ENCODE measurements at regions not wholly inside any gene's neighbourhood (a gene's known extent, or its start where the extent isn't known, plus 50 kb on each side); places are given as distances from the start of the nearest gene placed in this dataset.

DNA sequence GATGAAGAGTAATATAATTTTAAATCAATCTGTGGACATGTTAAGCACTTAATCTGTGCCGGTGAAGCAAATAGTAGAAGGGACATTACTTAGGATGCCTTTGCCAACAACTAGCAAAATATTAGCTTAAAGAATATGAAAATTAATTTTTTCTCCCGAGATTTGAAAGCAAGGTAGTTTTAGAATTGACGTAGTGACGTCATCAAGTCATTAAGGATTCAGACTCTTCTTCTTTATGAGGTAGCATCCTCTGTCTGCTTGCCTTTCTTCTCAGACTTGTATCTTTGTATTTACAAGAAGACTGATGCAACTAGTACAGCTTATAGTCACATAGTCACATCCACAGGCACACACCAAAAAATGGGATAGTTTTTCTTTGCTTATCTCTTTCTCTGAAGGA is 374.4 kb downstream of the MMUT start:
- H3K4me3 ChIP-seq (ENCODE audit: low read depth, low read length): no peak overlapping the region
- TF ChIP-seq, protein P1, sequence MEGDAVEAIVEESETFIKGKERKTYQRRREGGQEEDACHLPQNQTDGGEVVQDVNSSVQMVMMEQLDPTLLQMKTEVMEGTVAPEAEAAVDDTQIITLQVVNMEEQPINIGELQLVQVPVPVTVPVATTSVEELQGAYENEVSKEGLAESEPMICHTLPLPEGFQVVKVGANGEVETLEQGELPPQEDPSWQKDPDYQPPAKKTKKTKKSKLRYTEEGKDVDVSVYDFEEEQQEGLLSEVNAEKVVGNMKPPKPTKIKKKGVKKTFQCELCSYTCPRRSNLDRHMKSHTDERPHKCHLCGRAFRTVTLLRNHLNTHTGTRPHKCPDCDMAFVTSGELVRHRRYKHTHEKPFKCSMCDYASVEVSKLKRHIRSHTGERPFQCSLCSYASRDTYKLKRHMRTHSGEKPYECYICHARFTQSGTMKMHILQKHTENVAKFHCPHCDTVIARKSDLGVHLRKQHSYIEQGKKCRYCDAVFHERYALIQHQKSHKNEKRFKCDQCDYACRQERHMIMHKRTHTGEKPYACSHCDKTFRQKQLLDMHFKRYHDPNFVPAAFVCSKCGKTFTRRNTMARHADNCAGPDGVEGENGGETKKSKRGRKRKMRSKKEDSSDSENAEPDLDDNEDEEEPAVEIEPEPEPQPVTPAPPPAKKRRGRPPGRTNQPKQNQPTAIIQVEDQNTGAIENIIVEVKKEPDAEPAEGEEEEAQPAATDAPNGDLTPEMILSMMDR (IDR thresholded peaks at IDR 0.05; ENCODE audit: insufficient read depth, low read depth, low read length): no peak
- no peak for DNase-seq (ENCODE audit: low read depth)

DNA sequence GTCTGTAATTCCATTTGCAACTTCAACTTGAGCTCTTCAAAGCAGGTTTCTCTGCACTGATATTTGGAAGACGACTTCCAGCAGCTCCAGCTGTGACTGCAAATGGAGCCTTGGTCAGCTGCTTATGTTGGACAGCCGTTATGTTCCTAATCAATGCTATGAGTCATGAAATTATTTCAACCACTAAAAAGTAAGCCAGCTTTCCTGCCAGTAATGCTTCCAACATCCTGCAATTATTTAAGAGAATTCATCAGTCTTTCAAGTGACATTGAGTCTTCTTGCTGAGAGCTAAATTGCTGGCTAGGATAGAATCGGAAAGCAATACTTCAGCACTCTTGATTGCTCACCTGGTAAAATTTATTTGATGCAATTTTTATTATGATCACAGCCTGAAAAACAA is 375.7 kb downstream of the MMUT start:
- TF ChIP-seq, protein P1 (IDR thresholded peaks at IDR 0.05; ENCODE audit: insufficient read depth, low read depth, low read length): no peak
- no peak overlapping the region for H3K4me3 ChIP-seq (ENCODE audit: low read depth, low read length)
- peak; percentile 6 for DNase-seq (ENCODE audit: low read depth)

DNA sequence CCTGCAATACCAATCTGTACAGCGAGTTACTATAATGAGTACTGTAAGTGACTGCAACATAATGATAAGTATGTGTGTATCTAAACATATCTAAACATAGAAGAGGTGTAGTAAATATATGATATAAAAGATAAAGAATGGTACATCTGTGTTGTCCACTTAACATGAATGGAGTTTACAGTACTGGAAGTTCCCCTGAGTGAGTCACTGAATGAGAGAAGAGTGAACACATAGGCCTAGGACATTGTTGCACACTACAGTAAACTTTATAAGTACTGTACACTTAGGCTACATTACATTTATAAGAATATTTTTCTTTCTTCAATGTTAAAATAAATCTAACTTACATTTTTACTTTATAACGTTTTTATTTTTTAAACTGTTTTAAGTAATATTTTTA is 380.4 kb downstream of the MMUT start:
- no peak overlapping the region for H3K4me3 ChIP-seq (ENCODE audit: low read depth, low read length)
- DNase-seq (ENCODE audit: low read depth): no peak
- TF ChIP-seq, protein P1 (IDR thresholded peaks at IDR 0.05; ENCODE audit: insufficient read depth, low read depth, low read length): no peak

DNA sequence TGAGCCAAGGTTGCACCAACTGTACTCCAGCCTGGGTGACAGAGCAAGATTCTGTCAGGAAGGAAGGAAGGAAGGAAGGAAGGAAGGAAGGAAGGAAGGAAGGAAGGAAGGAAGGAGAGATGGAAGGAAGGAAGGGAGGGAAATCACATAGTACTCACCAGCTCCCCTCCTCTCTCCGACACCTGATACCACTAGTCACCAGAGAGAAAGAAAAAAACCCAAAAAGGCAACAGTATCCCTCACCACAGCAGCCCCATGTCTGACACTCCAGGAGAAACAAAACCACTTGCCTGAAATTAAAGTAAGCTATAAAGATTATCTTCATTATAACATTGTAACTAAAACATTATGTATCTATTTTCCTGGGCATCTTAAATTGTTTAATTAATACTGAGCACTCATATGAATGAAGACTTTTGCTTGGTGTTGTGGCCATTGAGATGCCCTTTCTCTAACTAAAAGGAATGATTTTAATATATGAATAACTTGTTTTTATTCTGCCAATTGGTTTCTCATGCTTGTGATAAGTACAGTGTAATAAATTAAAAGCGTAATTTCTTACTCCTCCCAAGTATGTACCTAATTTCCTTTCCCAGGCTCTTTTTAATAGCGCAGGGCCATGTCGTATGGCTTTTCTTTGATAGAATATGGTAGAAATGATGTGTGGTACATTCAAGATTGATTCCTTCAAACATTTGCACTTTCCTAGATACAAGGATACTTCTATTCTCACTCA is 390.0 kb downstream of the MMUT start:
- no peak for DNase-seq (ENCODE audit: low read depth)
- TF ChIP-seq, protein P1 (IDR thresholded peaks at IDR 0.05; ENCODE audit: insufficient read depth, low read depth, low read length): no peak
- no peak overlapping the region for H3K4me3 ChIP-seq (ENCODE audit: low read depth, low read length)

DNA sequence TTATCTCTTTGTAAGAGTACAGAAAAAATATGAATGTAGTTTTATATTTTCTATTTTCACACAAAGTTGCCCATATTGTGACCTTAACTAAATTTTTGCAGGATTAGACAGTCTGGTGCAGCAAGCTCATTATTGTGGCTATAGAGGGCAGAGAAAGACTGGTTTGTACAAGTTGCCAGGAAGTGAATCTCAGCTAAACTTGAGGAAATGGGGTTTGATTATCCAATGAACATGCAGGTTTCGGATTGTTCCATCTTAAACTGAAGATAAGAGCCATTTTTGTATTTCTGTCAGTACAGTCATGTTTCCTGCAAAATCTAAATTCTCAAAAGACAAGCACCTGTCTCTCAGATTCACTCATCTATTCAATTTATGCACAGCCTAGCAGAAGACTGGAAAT is 390.9 kb downstream of the MMUT start:
- TF ChIP-seq, protein P1 (IDR thresholded peaks at IDR 0.05; ENCODE audit: insufficient read depth, low read depth, low read length): no peak
- DNase-seq (ENCODE audit: low read depth): no peak
- no peak overlapping the region for H3K4me3 ChIP-seq (ENCODE audit: low read depth, low read length)

DNA sequence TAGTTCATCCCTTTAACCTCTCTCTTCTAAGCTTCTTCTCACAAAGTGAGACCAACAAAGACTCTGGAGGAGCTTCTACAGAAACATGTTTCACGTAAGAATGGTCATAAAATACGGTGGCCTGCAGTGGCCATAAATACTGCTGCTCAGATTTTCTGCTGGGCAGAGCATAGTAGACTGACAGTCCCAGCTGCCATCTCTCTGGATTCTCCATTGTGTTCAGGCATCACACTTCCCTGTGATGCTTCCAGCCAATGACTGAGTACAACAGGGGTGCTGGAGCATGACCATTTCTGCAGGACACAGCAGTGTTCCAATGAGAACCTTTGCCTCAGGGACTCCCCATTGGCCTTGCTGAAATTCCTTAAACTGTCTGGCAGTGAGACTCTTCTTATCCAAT is 392.6 kb downstream of the MMUT start:
- DNase-seq (ENCODE audit: low read depth): no peak
- TF ChIP-seq, protein P1 (IDR thresholded peaks at IDR 0.05; ENCODE audit: insufficient read depth, low read depth, low read length): no peak
- no peak overlapping the region for H3K4me3 ChIP-seq (ENCODE audit: low read depth, low read length)

DNA sequence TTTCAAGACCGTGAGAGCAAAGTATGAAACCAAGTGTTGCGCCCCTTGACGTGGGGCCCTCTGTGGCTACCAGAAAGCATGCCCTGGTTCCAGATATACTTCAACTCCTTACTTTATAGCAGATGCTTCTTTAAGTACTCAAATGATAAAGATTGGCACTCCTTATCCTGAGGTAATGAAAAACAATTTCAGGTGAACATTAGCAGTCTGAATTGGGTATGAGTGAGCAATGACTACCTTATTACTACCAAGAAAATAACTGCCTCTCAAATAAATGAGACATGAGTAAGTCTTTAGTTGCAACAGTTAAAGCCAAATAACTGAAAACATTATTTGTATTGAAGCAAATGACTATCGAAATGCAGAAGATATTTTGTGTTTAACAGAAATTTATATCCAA is 408.7 kb downstream of the MMUT start:
- TF ChIP-seq, protein P1 (IDR thresholded peaks at IDR 0.05; ENCODE audit: insufficient read depth, low read depth, low read length): no peak
- no peak for DNase-seq (ENCODE audit: low read depth)
- no peak overlapping the region for H3K4me3 ChIP-seq (ENCODE audit: low read depth, low read length)

Measured in fibroblast of villous mesenchyme (primary cell).